Vagina (tissue), 2 donors: ENCODE measurements at regions not wholly inside any gene's neighbourhood (a gene's known extent, or its start where the extent isn't known, plus 50 kb on each side); places are given as distances from the start of the nearest gene placed in this dataset.

Source experiments
- CTCF ChIP-seq, 3 experiments: fragments of 450-650 bp in 2 of 3; fragments of 200-600 bp in 1 of 3; sonication (generic) in 1 of 3; IDR thresholded peaks; one replicate each; pipeline ENCODE4 v1.5.1; 2017 to 2019; ENCODE audit warnings: antibody characterized with exemption in 3 of 3, mild to moderate bottlenecking in 2 of 3, moderate library complexity in 2 of 3
- POLR2A ChIP-seq, 2 donors: fragments of 450-650 bp; IDR thresholded peaks; one replicate each; pipeline ENCODE4 v1.6.1; 2017; ENCODE audit warnings: antibody characterized with exemption in 2 of 2, mild to moderate bottlenecking in 2 of 2, moderate library complexity in 2 of 2

- TF ChIP-seq CTCF (IDR thresholded peaks at IDR 0.05) (no peak), POLR2A (IDR thresholded peaks at IDR 0.05) (no peak)
Observed at GRCh38 chr7:41855798-41856197, 152.9 kb upstream of the INHBA start.
